Suppressor macrophage treated with lipopolysaccharide for 1 hour (primary cell): ENCODE measurements at regions not wholly inside any gene's neighbourhood (a gene's known extent, or its start where the extent isn't known, plus 50 kb on each side); places are given as distances from the start of the nearest gene placed in this dataset.

Source experiments
- DNase-seq, 3 donors: peaks; one replicate each; pipeline ENCODE4 v3.0.0-alpha.2; 2020 to 2022

DNA sequence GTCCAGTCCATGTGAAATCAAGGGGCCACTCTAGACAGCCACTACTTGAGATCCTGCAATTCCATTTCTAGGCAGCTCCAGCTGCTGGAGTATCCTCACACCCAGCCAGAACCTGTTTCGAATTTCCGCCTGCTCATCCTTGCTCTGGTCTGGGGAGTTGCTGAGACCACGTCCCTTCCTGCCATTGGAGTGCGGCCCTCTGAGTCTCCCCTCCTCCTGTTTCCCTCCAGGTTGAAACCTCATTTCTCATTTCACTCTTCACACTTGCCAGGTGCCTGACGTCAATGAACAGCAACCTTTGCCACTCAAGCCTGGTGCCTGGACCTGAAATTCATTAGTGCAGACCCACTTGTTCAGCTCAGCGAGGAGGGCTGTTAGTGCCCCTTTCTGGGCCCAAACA lies 307.5 kb upstream of the SHH start:
- no peak for DNase-seq

DNA sequence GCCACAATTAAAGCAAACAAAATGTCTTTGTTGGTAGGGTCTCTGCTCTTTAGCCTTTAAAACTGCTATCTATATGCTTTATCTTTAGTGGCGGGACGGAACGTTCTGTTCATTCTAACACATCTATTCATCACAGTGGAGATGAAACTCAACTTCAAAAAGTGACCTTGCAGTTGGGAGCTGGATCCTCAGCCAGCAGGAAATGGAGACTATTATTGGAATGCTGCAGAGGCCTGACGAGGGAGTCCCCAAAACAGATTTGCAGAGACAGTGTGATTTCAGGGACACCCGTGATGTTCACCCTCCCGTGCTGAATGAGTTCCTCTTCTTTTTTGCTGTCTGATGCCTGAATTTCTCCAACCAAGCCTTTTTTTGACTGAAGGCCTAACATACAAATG lies 306.0 kb upstream of the SHH start:
- DNase-seq = no peak

GRCh38 chr7:156117542-156118247 lies 305.4 kb upstream of the SHH start:
- DNase-seq = peak in 1 of 3 donors; percentile 0

DNA sequence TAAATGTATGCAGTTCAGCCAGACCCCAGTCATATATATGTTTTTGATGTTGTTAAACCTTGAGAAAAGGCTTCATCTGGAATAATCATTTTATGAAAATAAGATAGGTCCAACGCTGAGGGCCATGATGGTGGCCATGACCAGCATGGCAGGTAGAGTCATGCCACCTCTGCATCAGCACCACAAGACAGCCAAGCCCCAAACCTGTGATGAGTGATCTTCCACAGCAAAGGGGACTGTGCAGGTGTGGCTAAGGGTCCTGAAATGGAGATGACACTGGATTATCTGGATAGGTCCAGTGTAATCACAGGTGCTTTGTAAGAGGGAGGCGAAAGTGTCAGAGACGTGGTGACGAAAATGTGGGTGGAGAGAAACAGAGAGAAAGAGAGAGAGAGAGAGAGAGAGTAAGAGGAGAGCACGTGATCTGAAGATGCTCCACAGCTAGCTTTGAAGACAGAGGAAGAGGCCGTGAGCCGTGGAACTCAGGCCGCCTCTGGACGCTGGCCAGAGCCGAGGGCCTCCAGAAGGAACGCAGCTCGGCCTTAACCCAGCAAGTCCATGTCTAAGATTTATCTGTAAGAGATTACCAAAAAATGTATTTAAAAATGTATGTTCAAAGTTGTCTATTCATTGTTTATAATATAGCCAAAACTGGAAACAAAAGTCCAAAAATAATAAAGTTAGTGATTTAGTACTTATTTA lies 304.4 kb upstream of the SHH start:
- no peak for DNase-seq

DNA sequence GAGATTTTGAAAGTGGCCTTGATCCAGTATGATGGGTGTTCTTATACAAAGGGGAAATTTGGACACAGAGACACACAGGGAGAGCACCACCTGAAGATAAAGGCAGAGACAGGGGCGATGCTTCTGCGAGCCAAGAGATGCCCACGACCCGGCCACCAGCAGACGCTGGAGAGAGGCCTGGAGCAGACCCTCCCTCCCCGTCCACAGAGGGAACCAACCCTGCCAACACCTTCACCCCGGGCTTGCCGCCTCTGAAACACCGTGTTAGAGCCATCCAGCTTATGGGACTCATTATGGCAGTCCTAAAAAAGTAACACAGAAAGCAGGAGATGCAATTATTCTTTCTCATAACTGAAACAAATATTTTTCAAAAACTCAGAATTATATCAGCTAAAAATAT lies 303.3 kb upstream of the SHH start:
- no peak for DNase-seq

GRCh38 chr7:156113731-156114130 lies 301.5 kb upstream of the SHH start:
- DNase-seq = no peak

DNA sequence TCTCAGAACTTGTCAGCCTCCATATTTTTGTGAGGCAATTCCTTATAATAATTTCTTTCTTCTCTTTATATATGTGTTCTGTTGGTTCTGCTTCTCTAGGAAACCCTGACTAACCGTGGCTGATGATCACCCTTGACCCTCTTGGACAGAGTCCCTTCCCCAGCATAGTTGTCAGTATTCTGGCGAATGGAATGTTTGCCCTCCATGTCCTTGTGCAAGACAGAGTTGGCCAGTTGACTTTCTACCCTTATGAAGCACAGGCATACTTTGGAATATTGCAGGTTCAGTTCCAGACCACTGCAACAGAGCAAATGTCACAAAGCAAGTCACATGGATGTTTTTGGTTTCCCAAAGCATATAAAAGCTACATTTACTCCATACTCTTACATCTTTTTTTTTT lies 297.7 kb upstream of the SHH start:
- DNase-seq = no peak

DNA sequence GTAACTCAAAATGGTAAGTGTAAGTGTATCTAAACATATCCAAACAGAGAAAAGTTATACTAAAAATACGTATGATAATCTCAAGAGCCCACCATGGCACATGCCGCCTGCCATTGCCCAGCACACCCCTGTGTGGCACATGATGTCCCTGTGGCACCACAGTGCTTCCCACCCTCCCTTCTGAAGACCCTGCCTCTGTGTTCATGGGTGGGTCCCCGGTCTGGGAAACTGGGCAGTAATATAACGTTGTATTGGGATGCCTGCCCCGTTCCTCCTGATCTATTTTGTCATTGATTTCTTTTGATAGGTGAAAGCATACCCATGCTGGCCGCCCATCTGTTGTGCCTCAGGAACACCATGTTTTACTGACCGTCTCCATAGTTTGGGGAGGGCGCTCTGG lies 296.8 kb upstream of the SHH start:
- DNase-seq = no peak

GRCh38 chr7:156107957-156108356 lies 295.7 kb upstream of the SHH start:
- no peak for DNase-seq

DNA sequence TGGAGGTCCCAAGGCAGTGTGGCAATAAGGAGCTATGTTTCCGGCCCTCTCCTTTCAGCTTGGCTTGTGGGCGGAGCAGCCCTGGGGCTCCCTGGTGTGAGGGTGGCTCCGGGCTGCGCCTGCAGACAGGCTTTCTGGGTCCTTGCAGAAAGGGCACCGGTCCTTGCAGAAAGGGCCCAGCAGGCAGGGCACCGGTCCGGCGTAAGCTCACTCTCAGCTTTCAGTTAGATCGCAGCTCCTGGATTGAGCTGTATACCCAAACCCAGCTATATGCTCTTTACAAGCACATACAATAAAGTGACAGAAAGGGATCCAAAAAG lies 293.8 kb upstream of the SHH start:
- no peak for DNase-seq

GRCh38 chr7:156105337-156106106 lies 293.3 kb upstream of the SHH start:
- no peak for DNase-seq

GRCh38 chr7:156104501-156105336 lies 292.5 kb upstream of the SHH start:
- no peak for DNase-seq

DNA sequence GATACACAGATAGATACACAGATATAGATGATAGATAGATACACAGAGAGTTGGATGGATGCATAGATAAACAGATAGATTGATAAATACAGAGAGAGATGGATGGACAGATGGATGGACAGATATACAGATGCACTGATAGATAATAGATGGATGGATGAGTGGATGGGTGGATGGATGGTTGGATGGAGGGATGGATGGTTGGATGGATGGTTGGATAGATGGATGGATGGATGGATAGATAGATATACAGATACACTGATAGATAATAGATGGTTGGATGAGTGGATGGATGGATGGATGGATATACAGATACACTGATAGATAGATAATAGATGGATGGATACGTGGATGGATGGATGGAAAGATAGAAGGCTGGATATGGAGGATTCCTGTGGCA lies 290.0 kb upstream of the SHH start:
- no peak for DNase-seq

DNA sequence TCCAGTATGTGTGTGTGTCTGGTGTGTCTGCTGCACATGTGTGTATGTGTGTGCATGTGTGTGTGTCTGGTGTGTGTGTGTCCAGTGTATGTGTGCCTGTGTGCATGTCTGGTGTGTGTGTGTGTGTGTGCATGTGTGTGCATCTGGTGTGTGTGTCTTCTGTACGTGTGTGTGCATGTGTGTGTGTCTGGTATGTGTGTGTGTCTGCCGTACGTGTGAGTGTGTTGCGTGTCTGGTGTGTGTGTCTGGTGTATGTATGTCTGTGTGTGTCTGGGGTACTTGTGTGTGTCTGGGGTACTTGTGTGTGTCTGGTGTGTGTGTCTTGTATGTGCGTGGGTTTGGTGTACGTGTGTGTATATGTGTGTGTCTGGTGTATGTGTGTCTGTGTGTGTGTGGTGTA lies 289.1 kb upstream of the SHH start:
- DNase-seq = no peak

GRCh38 chr7:156100086-156100485 lies 287.8 kb upstream of the SHH start:
- no peak for DNase-seq

DNA sequence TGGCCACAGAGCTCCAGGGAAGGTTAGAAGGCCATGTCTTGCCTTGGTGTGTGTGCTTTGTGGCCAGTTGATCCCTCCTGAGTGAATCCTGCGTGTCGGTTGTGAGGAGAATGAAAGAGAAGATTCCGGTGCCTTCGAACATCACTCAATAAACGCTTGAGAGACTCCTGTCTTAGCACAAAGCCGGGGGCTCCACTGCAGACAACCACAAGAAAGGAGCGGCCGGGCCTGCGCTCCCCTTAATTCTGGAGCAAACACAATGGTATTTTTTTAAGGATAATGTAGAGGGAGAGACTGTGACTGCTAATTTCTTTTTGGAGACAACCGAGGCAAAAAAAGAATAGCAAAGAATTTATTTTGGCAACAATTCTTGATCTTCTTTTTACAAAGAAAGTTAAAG lies 286.8 kb upstream of the SHH start:
- DNase-seq = no peak

- DNase-seq = no peak
These were observed 284.7 kb upstream of the SHH start for GRCh38 chr7:156096771-156097538.

DNA sequence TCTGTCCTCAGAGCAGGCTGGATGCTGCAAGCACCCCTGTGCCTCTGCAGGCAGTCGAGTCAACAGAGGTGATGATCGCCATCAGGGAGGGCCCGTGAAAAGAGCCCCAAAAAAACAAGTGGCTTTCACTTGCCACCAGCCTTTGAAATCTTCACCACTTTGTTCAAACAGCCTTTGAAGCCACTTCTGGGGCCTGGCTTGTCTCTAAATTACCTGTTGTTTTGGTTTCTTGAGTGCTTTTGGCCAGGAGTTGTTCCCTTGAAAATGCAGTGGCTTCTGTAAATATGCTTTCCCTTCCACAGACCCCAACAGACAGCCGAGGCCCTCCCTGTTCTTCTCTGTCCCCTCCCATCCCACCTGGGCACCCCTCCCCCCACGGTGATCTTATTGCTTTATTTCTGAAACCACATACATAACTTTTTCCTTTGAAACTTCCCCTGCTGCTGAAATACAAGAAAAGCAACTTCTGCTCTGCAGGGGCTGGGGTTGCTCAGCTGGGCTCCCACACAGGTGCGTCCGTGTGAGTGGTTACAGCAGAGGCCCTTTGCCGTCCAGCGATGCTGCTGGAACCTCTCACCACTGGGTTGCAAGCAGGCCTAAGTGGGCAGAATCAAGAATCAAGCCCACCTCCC lies 283.8 kb upstream of the SHH start:
- DNase-seq = no peak

DNA sequence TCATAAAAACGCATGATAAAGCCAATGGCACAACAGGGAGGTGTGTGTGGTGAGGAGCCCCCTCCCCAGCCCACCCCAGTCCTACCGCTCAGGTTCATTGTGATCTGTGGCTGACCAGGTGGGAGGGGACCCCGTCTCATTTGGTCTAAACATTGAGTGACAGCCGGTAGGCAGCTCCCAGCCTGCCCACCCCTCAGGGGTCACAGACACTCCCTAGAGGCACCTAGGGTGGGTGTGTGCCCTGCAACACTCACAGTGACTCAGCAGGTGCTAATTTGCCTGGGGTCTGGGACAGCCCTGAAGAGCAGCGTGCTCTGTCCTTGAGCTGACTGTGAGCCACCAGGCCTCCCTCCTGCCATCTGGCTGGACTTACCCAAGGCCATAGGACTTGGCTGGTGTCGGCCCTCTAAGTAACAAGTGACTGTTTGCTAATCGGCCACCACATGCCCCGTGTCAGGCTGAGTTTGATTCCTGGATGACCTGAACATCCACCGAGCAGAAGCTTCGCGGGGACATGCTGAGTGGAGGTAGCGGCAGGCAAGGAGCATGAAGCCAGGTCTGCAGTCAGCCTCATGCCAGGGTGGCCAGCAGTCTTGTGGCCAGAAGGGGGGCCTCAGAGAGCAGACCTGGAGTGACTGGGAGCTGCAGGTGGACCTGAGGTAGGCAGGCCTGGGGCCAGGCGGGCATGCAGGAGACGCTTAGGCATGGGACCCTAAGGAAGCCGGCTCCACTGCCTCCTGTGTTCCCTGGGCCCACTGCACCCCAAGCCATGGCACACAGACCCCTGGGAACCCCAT lies 282.3 kb upstream of the SHH start:
- DNase-seq = no peak

- no peak for DNase-seq
These were observed 280.0 kb upstream of the SHH start for GRCh38 chr7:156092307-156092706.

GRCh38 chr7:156091519-156092080 lies 279.3 kb upstream of the SHH start:
- no peak for DNase-seq
